Hepatocyte (in vitro differentiated cells): ENCODE measurements at regions not wholly inside any gene's neighbourhood (a gene's known extent, or its start where the extent isn't known, plus 50 kb on each side); places are given as distances from the start of the nearest gene placed in this dataset.

ENCODE experiments used
- DNase-seq: peaks from one replicate; pipeline ENCODE4 v3.0.0-alpha.2; 2016; ENCODE audit warnings: low spot score
- H2AFZ ChIP-seq: fragments of 200-600 bp; sonication (generic); 2 replicates; pipeline ENCODE4 v1.6.0; 2016; ENCODE audit warnings: antibody characterized with exemption, mild to moderate bottlenecking
- H3K27ac ChIP-seq: fragments of 200-600 bp; sonication (generic); 2 replicates; pipeline ENCODE4 v1.5.1; 2016; ENCODE audit warnings: mild to moderate bottlenecking
- H3K27me3 ChIP-seq: fragments of 200-600 bp; sonication (generic); 2 replicates; pipeline ENCODE4 v1.6.1; 2016
- H3K36me3 ChIP-seq: fragments of 200-600 bp; sonication (generic); replicated peaks from 2 replicates; pipeline ENCODE4 v1.5.1; 2016; ENCODE audit warnings: low read depth; ENCODE audit not compliant: insufficient read depth
- H3K4me1 ChIP-seq: fragments of 200-600 bp; sonication (generic); 2 replicates; pipeline ENCODE4 v1.5.1; 2016; ENCODE audit warnings: mild to moderate bottlenecking, moderate library complexity; ENCODE audit not compliant: insufficient read depth
- H3K4me2 ChIP-seq: fragments of 200-600 bp; sonication (generic); 2 replicates; pipeline ENCODE4 v1.6.0; 2016
- H3K4me3 ChIP-seq: fragments of 200-600 bp; sonication (generic); 2 replicates; pipeline ENCODE4 v1.5.1; 2016; ENCODE audit warnings: mild to moderate bottlenecking
- H3K79me2 ChIP-seq: fragments of 200-600 bp; sonication (generic); 2 replicates; pipeline ENCODE4 v1.6.0; 2017; ENCODE audit warnings: mild to moderate bottlenecking
- H3K9me2 ChIP-seq: fragments of 200-600 bp; sonication (generic); replicated peaks from 2 replicates; pipeline ENCODE4 v1.6.0; 2017; ENCODE audit warnings: mild to moderate bottlenecking; ENCODE audit not compliant: insufficient read depth
- H3K9me3 ChIP-seq: fragments of 200-600 bp; sonication (generic); 2 replicates; pipeline ENCODE4 v1.5.1; 2016; ENCODE audit warnings: low read depth, mild to moderate bottlenecking
- H4K20me1 ChIP-seq: fragments of 200-600 bp; sonication (generic); 2 replicates; pipeline ENCODE4 v1.6.0; 2016; ENCODE audit warnings: mild to moderate bottlenecking; ENCODE audit not compliant: insufficient read depth, poor library complexity, severe bottlenecking
- CTCF ChIP-seq: fragments of 200-600 bp; sonication (generic); IDR thresholded peaks from 2 replicates; pipeline ENCODE4 v1.5.1; 2016; ENCODE audit warnings: antibody characterized with exemption, mild to moderate bottlenecking; ENCODE audit not compliant: poor library complexity
- EZH2 ChIP-seq: fragments of 200-600 bp; sonication (generic); IDR thresholded peaks from 2 replicates; pipeline ENCODE4 v1.6.1; 2016; ENCODE audit warnings: antibody characterized with exemption, mild to moderate bottlenecking, borderline replicate concordance
- EZH2phosphoT487 ChIP-seq: fragments of 200-600 bp; sonication (generic); IDR thresholded peaks from one replicate; pipeline ENCODE4 v1.6.1; 2018; ENCODE audit warnings: antibody characterized with exemption, mild to moderate bottlenecking, low read depth, moderate library complexity; ENCODE audit not compliant: unreplicated experiment, severe bottlenecking
- WGBS: methylation state at CpG from one replicate; pipeline ENCODE4 v1.1.6; 2016; ENCODE audit warnings: low lambda C conversion rate; ENCODE audit errors: missing lambda C conversion rate; 5-methylcytosine and 5-hydroxymethylcytosine counted together

- H3K4me3 ChIP-seq: no peak overlapping the region
- H3K36me3 ChIP-seq: no peaks in the 10 kb centered on the region
- no peaks in the 10 kb centered on the region for H3K27me3 ChIP-seq
- no peaks in the 10 kb centered on the region for H4K20me1 ChIP-seq
- no peak overlapping the region for H2AFZ ChIP-seq
- no peak overlapping the region for H3K27ac ChIP-seq
- 77% methylated on average over 8 of the region's 8 CpGs for WGBS
- peaks cover 6% of the 10 kb centered on the region for H3K9me3 ChIP-seq
- H3K4me1 ChIP-seq: no peaks in the 10 kb centered on the region
- H3K9me2 ChIP-seq: no peaks in the 10 kb centered on the region
- TF ChIP-seq CTCF (no peak), EZH2 (no peak), EZH2phosphoT487 (no peak)
- no peak overlapping the region for H3K4me2 ChIP-seq
- no peak for DNase-seq
- H3K79me2 ChIP-seq: no peaks in the 10 kb centered on the region
Observed at GRCh38 chr22:27259433-27259832, 542.1 kb downstream of the MN1 start.

- H4K20me1 ChIP-seq: no peaks in the 10 kb centered on the region
- WGBS: 62% methylated on average over 6 of the region's 6 CpGs
- TF ChIP-seq EZH2: no peak
- TF ChIP-seq EZH2phosphoT487: no peak
- no peak for TF ChIP-seq CTCF
- H3K36me3 ChIP-seq: no peaks in the 10 kb centered on the region
- H2AFZ ChIP-seq: no peak overlapping the region
- no peak overlapping the region for H3K4me2 ChIP-seq
- H3K4me3 ChIP-seq: no peak overlapping the region
- DNase-seq: no peak
- H3K79me2 ChIP-seq: no peaks in the 10 kb centered on the region
- H3K9me3 ChIP-seq: peaks cover 6% of the 10 kb centered on the region
- no peaks in the 10 kb centered on the region for H3K4me1 ChIP-seq
- no peak overlapping the region for H3K27ac ChIP-seq
- H3K9me2 ChIP-seq: no peaks in the 10 kb centered on the region
- no peaks in the 10 kb centered on the region for H3K27me3 ChIP-seq
Observed at GRCh38 chr22:27260087-27260698, 541.4 kb downstream of the MN1 start.

GRCh38 chr22:27262361-27262760 is 539.2 kb downstream of the MN1 start:
- no peaks in the 10 kb centered on the region for H3K9me2 ChIP-seq
- H3K27ac ChIP-seq: no peak overlapping the region
- H3K36me3 ChIP-seq: no peaks in the 10 kb centered on the region
- DNase-seq: no peak
- no peak overlapping the region for H3K4me2 ChIP-seq
- H4K20me1 ChIP-seq: no peaks in the 10 kb centered on the region
- no peaks in the 10 kb centered on the region for H3K9me3 ChIP-seq
- H3K4me3 ChIP-seq: no peak overlapping the region
- TF ChIP-seq EZH2phosphoT487 (no peak), CTCF (no peak), EZH2 (no peak)
- 68% methylated on average over 10 of the region's 10 CpGs for WGBS
- H3K79me2 ChIP-seq: no peaks in the 10 kb centered on the region
- no peaks in the 10 kb centered on the region for H3K4me1 ChIP-seq
- no peaks in the 10 kb centered on the region for H3K27me3 ChIP-seq
- no peak overlapping the region for H2AFZ ChIP-seq
